GM12892 (cell line): ENCODE measurements at regions not wholly inside any gene's neighbourhood (a gene's known extent, or its start where the extent isn't known, plus 50 kb on each side); places are given as distances from the start of the nearest gene placed in this dataset.

Source experiments
- POLR2A ChIP-seq: IDR thresholded peaks from 2 replicates; pipeline ENCODE4 v1.6.1; 2011; ENCODE audit warnings: low read depth, low read length, control low read depth
- POLR2AphosphoS5 ChIP-seq: IDR thresholded peaks from 2 replicates; pipeline ENCODE4 v1.6.1; 2011; ENCODE audit warnings: low read depth, low read length, control low read depth

- no peak for TF ChIP-seq POLR2AphosphoS5
- no peak for TF ChIP-seq POLR2A
Measured at GRCh38 chr17:77749989-77750388, 208.5 kb upstream of the TNRC6C start.
